ENCODE measurements at regions not wholly inside any gene's neighbourhood (a gene's known extent, or its start where the extent isn't known, plus 50 kb on each side); places are given as distances from the start of the nearest gene placed in this dataset.

GRCh38 chr2:133859578-133859977, 291.3 kb upstream of the NCKAP5 start:
- no peak overlapping the region for H3K27ac ChIP-seq (ENCODE audit: low read depth)
- TF ChIP-seq REST (IDR thresholded peaks at IDR 0.05; ENCODE audit: unreplicated experiment): no peak
- no peak for TF ChIP-seq ZNF114 (CRISPR knock-in tag; IDR thresholded peaks at IDR 0.05)
- TF ChIP-seq STAT1 (IDR thresholded peaks at IDR 0.05; ENCODE audit: unreplicated experiment): no peak
- no peak for TF ChIP-seq EZH2 (IDR thresholded peaks at IDR 0.05; ENCODE audit: low read depth, unreplicated experiment)
- no peak for TF ChIP-seq CREB1 (CRISPR knock-in tag; IDR thresholded peaks at IDR 0.05; ENCODE audit: low read depth)
- no peak for TF ChIP-seq CTCF (conservative IDR thresholded peaks at IDR 0.05; ENCODE audit: low read depth in 2 of 2)
- TF ChIP-seq ZNF331 (CRISPR knock-in tag; IDR thresholded peaks at IDR 0.05; ENCODE audit: low read depth): no peak
- TF ChIP-seq ZNF462 (CRISPR knock-in tag; IDR thresholded peaks at IDR 0.05): no peak
- no peak for TF ChIP-seq JUNB (IDR thresholded peaks at IDR 0.05; ENCODE audit: unreplicated experiment)
- TF ChIP-seq NANOG (IDR thresholded peaks at IDR 0.05; ENCODE audit: borderline replicate concordance): no peak
- no peak for TF ChIP-seq ETS1 (IDR thresholded peaks at IDR 0.05)
- TF ChIP-seq EZH2phosphoT487 (IDR thresholded peaks at IDR 0.05; ENCODE audit: unreplicated experiment): no peak
- TF ChIP-seq POLR2AphosphoS5 (IDR thresholded peaks at IDR 0.05; ENCODE audit: low read depth): no peak
- no peaks in the 10 kb centered on the region for H3K9me2 ChIP-seq (ENCODE audit: insufficient read depth)
- Mint-ChIP-seq H3K4me3 (no peak overlapping the region), H3K9me3 (peaks cover 2% of the 10 kb centered on the region; the same call in 2 of the 3 replicates), H3K4me1 (no peaks in the 10 kb centered on the region), H3K27me3 (ENCODE audit: insufficient read depth, low read depth, poor library complexity) (peaks cover 1% of the 10 kb centered on the region), H3K36me3 (ENCODE audit: low read depth) (no peaks in the 10 kb centered on the region; the same call in 2 of the 3 replicates), H3K27ac (no peak overlapping the region)
- ATAC-seq: no peak
- H2AFZ ChIP-seq: no peak overlapping the region
- no peaks in the 10 kb centered on the region for H4K20me1 ChIP-seq (replicated peaks; ENCODE audit: insufficient read depth)
- H3K27me3 ChIP-seq (ENCODE audit: insufficient read depth): no peaks in the 10 kb centered on the region
- no peak for DNase-seq (ENCODE audit: low spot score)
- no peaks in the 10 kb centered on the region for H3K4me1 ChIP-seq (ENCODE audit: insufficient read depth)
- H3K36me3 ChIP-seq (ENCODE audit: insufficient read depth): no peaks in the 10 kb centered on the region
- H3F3A ChIP-seq (replicated peaks; ENCODE audit: low read depth): no peaks in the 10 kb centered on the region
- no peaks in the 10 kb centered on the region for H3K79me2 ChIP-seq (replicated peaks; ENCODE audit: insufficient read depth)
- H3K4me2 ChIP-seq: no peak overlapping the region
- H3K4me3 ChIP-seq: no peak overlapping the region

All from GM23338 (cell line).